NOMO-1 treated with DMSO at 0.1 percent for 48 hours (cell line): ENCODE measurements at regions not wholly inside any gene's neighbourhood (a gene's known extent, or its start where the extent isn't known, plus 50 kb on each side); places are given as distances from the start of the nearest gene placed in this dataset.

Experiments used
- DNase-seq: peaks from one replicate; lab custom pipeline; 2025; ENCODE audit not compliant: unreplicated experiment; lab: John Stamatoyannopoulos, UW

GRCh38 chr1:224564454-224565084, 51.5 kb upstream of the CNIH3 start:
- DNase-seq: no peak

GRCh38 chr1:224565186-224565585, 50.9 kb upstream of the CNIH3 start:
- peak; percentile 98 for DNase-seq

GRCh38 chr1:224565611-224566406, 50.3 kb upstream of the CNIH3 start:
- DNase-seq: no peak
